Activated CD4-positive, alpha-beta T cell treated with anti-CD3 and anti-CD28 coated beads, Interleukin-2, amount 50 U/mL, for 1 hour (primary cell): ENCODE measurements at regions not wholly inside any gene's neighbourhood (a gene's known extent, or its start where the extent isn't known, plus 50 kb on each side); places are given as distances from the start of the nearest gene placed in this dataset.

Source experiments
- DNase-seq: peaks from one replicate; pipeline ENCODE4 v3.0.0-alpha.2; 2020

GRCh38 chr2:126795656-126796055 lies 103.0 kb upstream of the TEX51 start:
- DNase-seq: no peak

GRCh38 chr2:126796931-126797621 lies 101.6 kb upstream of the TEX51 start:
- DNase-seq: no peak

GRCh38 chr2:126797622-126798275 lies 100.9 kb upstream of the TEX51 start:
- DNase-seq: no peak

GRCh38 chr2:126798276-126799140 lies 100.2 kb upstream of the TEX51 start:
- no peak for DNase-seq

- no peak for DNase-seq
These were observed 99.4 kb upstream of the TEX51 start for GRCh38 chr2:126799301-126799700.

- DNase-seq: no peak
These were observed 97.2 kb upstream of the TEX51 start for GRCh38 chr2:126801473-126801872.

GRCh38 chr2:126802316-126802715 lies 96.4 kb upstream of the TEX51 start:
- no peak for DNase-seq

GRCh38 chr2:126802774-126803433 lies 95.8 kb upstream of the TEX51 start:
- DNase-seq: no peak

GRCh38 chr2:126803434-126803775 lies 95.3 kb upstream of the TEX51 start:
- no peak for DNase-seq

- no peak for DNase-seq
These were observed 94.3 kb upstream of the TEX51 start for GRCh38 chr2:126804347-126804746.

GRCh38 chr2:126808929-126809328 lies 89.8 kb upstream of the TEX51 start:
- DNase-seq: no peak

- DNase-seq: no peak
These were observed 89.3 kb upstream of the TEX51 start for GRCh38 chr2:126809340-126809739.

- DNase-seq: no peak
These were observed 88.7 kb upstream of the TEX51 start for GRCh38 chr2:126810001-126810400.

- no peak for DNase-seq
These were observed 87.6 kb upstream of the TEX51 start for GRCh38 chr2:126811101-126811500.

GRCh38 chr2:126817172-126817571 lies 81.5 kb upstream of the TEX51 start:
- no peak for DNase-seq

GRCh38 chr2:126822115-126822514 lies 76.6 kb upstream of the TEX51 start:
- no peak for DNase-seq

GRCh38 chr2:126822921-126823320 lies 75.8 kb upstream of the TEX51 start:
- DNase-seq: no peak

- DNase-seq: no peak
These were observed 74.7 kb upstream of the TEX51 start for GRCh38 chr2:126823951-126824350.

GRCh38 chr2:126824663-126825062 lies 74.0 kb upstream of the TEX51 start:
- no peak for DNase-seq

- DNase-seq: no peak
These were observed 73.4 kb upstream of the TEX51 start for GRCh38 chr2:126825316-126825715.

GRCh38 chr2:126826491-126826890 lies 72.2 kb upstream of the TEX51 start:
- no peak for DNase-seq

GRCh38 chr2:126827371-126827770 lies 71.3 kb upstream of the TEX51 start:
- no peak for DNase-seq

- DNase-seq: no peak
These were observed 70.6 kb upstream of the TEX51 start for GRCh38 chr2:126828051-126828450.
